HS-27A (cell line): ENCODE measurements at regions not wholly inside any gene's neighbourhood (a gene's known extent, or its start where the extent isn't known, plus 50 kb on each side); places are given as distances from the start of the nearest gene placed in this dataset.
"Not testable (repeated sequence)": the region's sequence is repeated elsewhere in the genome, so short reads cannot be mapped to it uniquely, and the experiment has no call there.

Source experiments
- DNase-seq: peaks from one replicate; pipeline ENCODE4 v3.0.0-alpha.2; 2012; ENCODE audit warnings: low read depth, missing footprints

DNA sequence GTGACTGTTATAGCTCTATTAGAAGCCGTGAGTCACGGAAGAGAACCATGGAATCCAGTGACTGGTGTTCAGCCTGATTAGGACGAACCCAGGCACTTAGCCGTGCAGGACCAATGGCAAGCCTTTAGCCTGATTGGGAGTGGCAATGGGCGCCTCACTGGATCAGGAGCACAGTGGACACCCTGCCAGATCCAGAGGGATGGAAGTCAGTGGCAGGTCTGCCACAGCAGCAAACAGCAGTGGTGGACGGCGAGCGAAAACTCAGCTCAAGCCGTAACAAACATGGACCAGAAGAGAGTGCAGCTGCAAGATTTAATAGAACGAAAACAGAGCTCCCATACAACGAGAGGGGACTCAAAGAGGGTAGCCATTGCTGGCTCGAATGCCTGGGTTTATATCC lies 1326.5 kb downstream of the ADGRL3 start:
- DNase-seq: no peak

DNA sequence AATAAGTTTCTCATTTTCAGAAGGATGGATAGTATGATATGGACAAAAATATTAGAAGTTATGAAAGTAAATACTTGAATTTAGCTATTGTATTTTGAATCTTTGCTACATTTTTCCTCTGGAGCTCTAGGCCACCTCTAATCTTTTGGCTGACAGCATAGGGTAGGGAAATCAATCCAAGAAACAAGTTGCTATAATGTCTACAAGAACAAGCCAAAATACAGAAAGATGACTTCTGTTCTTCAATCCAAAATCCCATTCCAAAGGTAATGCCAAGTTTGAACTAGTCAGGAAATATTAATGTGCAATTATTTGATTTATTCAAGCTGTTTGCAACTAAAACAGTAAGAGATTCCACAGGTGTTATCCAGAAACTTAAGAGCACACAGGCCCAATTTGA lies 1323.1 kb downstream of the ADGRL3 start:
- no peak for DNase-seq

DNA sequence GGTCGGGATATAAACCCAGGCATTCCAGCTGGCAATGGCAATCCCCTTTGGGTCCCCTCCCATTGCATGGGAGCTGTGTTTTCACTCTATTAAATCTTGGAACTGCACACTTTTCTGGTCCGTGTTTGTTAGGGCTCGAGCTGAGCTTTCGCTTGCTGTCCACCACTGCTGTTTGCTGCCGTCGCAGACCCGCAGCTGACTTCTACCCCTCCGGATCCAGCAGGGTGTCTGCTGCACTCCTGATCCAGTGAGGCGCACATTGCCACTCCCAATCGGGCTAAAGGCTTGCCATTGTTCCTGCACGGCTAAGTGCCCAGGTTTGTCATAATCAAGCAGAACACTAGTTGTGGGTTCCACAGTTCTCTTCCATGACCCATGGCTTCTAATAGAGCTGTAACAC lies 1322.1 kb downstream of the ADGRL3 start:
- no peak for DNase-seq

DNA sequence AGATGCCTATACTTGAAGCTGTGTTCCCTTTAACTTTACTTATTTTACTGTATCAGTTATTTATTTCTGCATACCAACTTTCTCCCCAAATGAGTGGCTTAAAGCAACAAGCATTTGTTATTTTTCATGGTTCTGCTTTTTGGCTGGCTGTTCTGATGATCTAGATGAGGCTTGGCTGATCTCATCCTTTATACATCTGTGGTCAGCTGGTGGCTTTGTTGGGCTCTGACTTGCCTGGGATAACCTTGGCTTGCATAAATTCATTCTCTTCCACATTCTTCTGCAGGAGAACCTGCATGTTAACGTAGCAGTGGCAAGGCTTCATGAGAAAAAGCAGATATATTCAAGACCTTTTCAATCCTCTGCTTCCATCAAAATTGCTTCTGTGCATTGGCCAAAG lies 1317.6 kb downstream of the ADGRL3 start:
- no peak for DNase-seq

DNA sequence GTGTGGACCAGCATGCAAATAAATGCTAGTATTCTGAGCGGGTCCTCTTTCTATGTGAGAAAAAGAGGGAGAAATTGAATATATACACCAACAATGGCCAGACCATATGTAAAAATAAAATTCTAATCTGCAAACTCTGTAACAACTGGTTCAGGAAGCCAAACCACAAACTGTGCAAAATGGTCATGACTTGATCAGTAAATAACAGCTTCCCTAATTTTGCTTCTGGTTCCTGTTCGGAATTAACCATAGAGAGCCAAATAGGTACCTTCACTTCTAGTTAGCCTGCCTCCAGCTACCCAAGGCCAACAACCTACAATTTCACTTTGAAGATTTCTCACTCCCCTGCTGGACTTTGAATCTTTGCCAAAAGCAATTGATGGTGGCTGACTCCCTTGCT lies 1313.2 kb downstream of the ADGRL3 start:
- DNase-seq: no peak

DNA sequence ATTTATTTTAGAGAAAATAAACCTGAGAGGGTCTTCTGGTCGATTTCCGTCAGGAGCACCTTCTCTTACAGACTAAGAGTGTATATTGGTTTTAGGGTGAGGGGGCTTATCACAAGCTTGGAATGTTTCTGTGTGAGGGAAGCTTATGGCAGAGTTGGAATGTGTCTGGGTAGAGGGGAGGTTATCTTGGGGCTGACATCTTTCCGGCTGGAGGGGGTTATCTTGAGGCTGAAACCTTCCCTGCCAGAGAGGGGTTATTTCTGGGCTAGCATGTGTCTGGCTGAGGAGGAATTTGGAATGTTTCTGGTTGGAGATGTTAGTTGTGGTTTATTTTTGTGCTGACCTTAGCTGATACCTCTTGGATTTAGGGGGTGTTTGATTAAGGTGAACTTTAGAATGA lies 1312.1 kb downstream of the ADGRL3 start:
- DNase-seq: no peak

DNA sequence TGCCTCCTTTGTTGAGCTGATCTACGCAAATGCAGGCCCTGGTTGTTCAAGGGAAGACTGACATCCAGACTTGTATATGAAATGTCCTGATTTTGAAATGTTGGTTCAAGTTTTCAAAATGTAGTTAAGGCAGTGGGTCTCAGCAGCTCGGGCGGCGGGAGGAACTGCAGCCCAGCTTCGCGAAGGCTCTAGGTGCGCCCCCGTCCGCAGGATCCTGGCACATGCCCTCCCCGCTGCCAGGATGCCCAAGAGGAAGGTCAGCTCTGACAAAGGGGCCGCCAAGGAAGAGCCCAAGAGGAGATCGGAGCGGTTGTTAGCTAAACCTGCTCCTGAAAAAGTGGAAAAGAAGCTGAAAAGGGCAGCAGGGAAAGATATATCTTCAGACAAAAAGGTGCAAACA lies 1310.1 kb downstream of the ADGRL3 start:
- no peak for DNase-seq

DNA sequence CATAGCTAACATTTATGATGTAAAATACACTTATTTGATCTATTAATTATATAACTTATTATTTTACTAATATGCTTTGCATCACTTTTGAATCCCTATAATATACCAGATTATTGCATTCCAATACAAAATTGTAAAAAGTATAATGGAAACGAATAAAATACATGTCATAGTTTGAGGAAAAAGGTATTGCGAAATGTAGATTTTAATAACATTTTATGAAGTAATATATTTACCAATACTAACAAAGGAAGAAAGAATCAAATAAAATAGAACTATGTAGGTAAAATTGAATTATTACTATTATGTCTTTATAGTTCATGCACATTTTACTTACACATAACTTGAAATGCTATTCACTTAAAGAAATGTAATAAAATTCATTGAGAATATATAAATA lies 1300.2 kb downstream of the ADGRL3 start:
- no peak for DNase-seq

DNA sequence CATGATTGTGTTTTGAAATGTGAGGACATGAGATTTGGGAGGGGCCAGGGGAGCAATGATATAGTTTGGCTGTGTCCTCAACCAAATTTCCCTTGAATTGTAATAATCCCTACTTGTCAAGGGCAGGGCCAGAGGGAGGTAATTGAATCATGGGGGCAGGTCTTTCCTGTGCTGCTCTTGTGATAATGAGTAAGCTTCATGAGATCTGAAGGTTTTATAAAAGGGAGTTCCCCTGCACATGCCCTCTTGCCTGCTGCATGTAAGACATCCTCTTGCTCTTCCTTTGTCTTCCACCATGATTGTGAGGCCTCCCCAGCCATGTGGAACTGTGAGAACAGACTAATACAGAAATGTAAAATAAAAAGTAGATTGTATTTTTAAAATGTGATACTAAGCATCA lies 1294.9 kb downstream of the ADGRL3 start:
- no peak for DNase-seq

DNA sequence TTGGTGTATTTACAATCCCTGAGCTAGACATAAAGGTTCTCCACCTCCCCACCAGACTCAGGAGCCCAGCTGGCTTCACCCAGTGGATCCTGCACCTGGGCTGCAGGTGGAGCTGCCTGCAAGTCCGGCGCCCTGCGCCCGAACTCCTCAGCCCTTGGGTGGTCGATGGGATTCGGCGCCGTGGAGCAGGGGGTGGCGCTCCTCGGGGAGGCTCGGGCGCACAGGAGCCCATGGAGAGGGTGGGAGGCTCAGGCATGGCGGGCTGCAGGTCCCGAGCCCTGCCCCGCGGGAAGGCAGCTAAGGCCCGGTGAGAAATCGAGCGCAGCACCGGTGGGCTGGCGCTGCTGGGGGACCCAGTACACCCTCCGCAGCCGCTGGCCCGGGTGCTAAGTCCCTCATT lies 1291.6 kb downstream of the ADGRL3 start:
- not testable (repeated sequence) for DNase-seq

DNA sequence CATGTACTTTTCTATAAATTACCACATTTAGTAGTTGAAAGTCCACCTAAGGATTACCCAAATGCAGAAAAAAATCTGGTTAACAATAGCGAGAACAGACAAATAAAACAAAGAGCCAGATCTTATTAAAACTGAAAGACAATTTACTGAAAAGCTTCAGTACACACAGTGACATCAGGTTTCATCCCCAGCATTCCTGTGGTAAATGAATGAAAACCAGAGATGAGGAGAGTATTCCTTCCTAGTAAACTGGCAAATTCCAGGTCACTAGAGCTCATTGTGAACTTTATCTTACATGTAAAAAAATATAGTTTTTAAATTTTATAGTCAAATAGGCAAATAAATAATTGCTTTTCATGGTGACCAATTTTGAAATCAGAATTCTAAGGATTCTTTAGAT lies 1290.5 kb downstream of the ADGRL3 start:
- DNase-seq: no peak

DNA sequence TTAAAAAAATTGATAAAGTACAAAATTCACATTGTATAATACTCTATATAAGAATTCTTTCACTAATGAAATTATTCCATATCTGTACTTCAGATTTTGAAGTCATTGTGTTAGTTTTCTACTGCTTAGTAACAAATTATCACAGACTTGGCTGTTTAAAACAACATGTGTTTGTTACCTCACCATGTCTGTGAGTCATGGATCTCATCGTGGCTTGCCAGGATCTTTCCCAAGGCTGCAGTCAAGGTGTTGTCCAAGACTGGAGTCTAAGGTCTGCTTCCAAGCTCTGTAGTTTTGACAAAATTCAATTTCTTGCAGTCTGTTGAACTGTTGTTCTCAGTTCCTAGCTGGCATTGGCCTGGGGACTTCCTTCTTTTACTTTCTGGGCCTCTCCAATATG lies 1286.9 kb downstream of the ADGRL3 start:
- DNase-seq: no peak

DNA sequence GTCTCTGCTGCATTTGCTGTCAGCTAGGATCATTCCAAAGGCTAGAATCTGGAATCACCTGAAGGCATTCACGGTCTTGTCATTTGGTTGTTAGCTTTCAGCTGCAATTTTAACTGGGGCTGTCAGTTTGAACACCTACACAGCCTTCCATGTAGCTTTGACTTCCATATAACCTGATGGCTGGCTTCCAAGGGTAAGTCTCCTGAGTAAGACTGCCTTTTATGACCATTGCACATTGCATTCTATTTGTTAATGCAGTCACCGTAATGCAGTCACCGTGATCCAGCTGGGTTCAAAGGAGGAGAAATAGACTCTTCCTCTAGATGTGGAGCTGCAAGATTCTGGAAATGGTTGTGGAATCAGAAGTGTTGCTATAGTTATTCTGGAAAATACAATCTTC lies 1284.2 kb downstream of the ADGRL3 start:
- DNase-seq: no peak

DNA sequence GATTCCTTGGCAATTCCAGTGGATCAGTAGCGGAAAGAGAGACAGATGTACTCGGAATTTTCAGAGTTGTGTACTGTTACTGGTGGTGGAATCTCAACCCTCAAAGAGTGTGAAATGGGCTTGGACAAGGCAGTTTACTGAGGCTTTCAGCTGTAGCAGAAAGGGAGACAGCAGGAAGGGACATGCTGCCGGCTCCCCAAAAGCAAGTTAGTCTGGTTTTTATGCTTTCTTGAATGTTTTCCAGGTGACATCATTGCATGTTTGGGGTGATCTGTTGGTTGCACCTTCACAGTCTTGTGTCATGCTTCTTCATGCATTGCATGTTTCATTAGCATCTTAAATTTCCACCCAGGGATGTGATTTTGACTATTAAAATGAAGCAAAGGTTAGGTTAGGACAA lies 1282.2 kb downstream of the ADGRL3 start:
- no peak for DNase-seq

DNA sequence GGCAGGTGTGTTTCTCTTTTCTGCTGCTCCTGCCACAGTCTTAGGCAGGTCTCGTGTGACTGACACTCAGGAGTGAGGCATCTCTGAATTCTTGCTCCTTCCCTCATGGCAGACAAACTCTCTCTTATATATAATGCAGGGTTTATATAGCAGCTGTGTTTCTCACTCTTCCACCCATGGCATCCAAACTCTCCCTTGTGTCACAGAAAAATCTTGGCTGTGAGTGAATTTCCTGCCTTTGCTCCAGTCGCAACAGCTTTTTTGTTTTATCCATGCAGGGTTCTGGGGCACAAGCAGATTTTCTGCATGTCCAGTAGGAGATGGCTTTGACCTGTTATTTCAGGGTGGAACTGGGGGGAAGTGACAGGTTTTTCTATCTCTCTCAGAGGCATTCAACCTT lies 1275.5 kb downstream of the ADGRL3 start:
- no peak for DNase-seq

DNA sequence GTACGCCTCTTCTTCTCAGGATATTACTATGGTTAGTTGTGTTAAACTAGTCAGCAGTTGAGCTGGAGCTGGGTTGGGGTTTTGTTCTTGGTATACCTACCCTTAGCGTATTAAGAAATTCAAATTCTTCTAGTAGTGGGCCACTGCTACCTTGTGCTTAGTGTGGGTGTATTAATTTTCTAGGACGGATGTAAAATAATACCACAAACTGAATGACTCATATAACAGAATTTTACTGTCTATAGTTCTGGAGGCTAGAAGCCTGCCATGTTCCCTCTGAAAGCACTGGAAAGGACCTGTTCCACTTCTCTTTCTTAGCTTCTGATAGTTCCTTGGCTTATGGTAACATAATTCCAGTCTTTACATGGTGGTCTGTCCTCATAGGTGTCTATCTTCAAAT lies 1274.7 kb downstream of the ADGRL3 start:
- no peak for DNase-seq

DNA sequence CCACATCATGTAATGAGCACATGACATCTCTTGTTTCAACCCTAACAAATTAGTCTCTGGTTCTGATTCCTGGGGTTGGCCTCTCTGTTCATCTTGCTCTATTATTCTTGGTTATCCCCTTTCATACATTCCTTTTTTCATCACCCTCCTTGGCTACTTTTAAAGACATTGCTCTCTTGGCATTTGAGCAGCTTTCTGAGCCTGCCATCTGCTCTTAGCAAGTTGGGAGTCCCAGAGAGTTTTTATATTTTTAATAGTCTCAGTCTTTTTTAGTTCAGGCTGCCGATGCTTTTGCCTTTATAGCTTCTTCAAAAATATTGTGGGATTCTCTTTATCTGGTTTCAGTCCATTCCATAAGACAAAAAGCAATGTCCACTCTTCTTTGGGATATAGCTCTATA lies 1270.9 kb downstream of the ADGRL3 start:
- no peak for DNase-seq

DNA sequence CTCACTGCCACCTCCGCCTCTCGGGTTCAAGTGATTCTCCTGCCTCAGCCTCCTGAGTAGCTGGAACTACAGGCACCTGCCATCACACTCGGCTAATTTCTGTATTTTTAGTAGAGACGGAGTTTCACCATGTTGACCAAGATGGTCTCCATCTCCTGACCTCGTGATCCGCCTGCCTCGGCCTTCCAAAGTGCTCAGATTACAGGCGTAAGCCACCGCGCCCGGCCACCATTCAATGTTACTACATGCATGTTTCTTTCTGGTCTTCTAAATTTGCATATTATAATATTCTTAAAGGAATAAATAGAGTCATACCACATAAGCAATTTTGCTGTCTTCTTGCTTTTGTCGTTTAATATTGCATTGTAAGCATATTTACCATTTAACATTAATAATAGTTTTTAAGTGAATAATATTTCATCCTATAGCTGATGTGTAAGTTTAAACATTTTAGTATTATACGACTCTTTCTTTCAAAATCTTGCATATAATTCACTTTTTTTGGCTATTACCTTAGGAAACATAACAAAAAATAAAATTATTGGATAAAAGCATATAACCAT lies 1270.4 kb downstream of the ADGRL3 start:
- DNase-seq: no peak

DNA sequence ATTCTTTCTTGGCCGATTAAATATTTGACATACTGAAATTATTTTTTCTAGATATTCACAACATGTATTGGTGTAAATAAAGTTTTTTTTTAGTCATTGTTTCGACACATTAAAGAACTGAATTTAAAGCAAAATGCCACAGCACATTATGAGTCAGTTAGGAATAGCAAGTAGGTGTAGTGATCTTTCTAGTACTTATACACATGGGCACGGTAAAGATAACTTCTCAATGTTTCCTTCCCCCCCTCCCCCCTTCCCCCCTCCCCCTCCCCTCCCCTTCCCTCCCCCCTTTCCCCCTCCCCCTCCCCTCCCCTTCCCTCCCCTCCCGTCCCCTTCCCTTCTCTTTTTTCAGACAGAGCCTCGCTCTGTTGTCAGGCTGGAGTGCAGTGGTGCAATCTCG lies 1269.9 kb downstream of the ADGRL3 start:
- DNase-seq: no peak

DNA sequence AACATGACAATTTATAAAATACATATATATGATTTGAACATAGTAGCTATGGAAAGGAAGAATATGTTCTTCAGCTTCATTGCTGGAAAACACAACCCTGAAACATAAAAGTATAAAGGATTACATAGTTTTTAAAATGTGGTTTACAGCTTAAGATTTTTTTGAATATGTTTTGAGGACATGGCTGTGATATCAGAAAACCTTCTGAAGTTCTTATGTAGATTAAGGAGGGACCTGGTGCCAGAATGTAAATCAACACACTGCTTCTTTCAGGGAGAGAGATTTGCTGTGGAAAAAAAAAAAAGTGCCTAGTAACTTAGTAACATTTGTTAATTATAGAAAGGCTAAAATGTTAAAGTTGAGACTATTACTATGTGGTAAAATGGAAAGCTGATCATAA lies 1261.8 kb downstream of the ADGRL3 start:
- no peak for DNase-seq

DNA sequence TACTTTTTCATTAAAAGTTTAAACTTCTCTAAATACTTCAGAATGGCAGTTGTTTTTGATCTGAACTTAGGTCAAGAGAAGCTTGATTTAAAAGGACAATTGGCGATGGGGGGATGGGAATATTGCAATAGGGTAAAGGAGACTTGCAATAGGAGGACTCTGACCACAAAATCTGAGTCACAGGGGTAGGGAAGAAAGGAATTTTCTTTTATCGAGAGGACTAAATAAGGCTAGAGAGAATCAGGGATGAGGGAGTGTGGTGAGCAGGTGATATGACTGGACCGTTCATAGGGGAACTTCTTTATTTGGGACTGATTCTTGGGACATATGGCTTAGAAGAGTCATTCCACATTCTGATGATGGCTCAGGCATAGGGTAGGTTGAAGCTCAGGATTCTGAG lies 1260.2 kb downstream of the ADGRL3 start:
- DNase-seq: peak; percentile 9

DNA sequence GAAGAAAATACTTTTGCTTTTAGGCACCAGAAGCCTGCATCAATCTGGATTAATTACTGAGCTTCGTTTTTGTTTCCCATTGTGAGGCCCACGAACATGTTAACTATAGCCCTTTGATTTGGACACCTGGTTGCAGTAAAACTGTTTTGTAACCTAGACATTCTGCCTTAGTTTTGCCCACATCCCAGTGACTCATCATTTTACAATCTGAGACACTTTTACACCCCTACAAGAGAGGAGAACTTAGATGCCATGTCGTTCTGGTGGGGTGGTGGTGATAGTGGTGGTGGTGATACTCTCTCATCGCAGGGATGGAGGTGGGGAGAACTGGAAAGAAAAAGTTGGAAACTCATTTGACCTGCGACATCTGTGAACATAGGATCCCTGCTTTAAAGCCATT lies 1257.2 kb downstream of the ADGRL3 start:
- DNase-seq: no peak

DNA sequence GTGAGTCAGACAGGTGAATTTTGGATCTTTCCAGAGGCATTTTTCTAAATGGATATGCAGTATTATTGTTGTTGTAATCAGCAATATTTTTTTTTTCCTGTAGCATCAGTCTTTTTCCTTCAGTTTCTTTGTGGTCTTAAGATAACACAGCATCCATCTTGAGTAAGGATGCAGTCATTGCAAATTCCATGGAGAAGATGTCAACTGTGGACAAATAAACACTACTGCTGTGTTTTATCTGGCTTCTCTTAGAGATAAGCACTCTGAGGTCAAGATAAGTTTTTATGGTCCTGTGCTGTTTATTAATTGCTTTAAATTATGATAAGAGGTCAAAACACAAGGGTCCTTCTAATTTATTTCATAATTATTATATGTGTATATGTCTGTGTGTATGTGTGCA lies 1255.7 kb downstream of the ADGRL3 start:
- DNase-seq: peak; percentile 8

DNA sequence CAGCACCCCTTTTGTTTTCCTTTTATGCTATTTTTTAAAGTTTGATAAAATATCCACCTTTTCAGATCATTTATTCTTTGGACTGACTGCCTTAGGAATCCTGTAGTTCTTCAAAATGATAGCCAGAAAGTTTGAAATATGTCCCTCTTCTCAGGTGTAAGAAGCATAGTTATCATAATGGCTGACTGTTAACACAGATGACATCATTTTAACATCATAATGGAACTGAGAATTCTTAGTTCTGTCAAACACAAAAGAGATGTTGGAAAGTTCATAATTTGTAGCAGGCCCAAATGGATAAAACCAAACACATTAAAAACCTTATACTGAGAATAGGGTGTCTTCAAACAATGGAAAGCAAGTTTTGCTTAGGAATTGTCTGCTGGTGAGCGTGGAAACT lies 1254.4 kb downstream of the ADGRL3 start:
- DNase-seq: no peak

DNA sequence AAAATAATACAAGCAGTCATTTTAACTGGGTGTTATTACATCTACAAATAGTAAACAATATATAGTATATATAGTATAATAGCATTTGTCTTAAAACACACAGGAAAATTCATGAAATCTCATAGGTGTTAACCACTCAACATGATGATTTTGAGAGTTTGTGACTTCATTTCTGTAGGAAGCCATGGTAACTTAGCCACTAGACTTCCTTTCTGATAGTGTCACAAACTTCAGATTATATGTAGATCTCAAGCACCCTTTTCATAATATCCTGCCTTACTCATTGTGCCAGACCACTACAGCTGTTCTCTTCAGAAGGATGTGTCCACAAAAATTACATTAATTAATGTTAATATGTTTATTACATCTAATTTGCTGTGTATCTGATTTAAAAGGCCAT lies 1250.6 kb downstream of the ADGRL3 start:
- DNase-seq: no peak
